IPS-20b (cell line): ENCODE measurements at regions not wholly inside any gene's neighbourhood (a gene's known extent, or its start where the extent isn't known, plus 50 kb on each side); places are given as distances from the start of the nearest gene placed in this dataset.

ENCODE experiments used
- H3K27ac ChIP-seq: one replicate; pipeline ENCODE4 v1.5.1; 2013; ENCODE audit warnings: low read length
- H3K27me3 ChIP-seq: 2 replicates; pipeline ENCODE4 v1.6.1; 2013; ENCODE audit warnings: mild to moderate bottlenecking, low read length, inconsistent platforms; ENCODE audit not compliant: insufficient read depth
- H3K36me3 ChIP-seq: 2 replicates; pipeline ENCODE4 v1.6.1; 2013; ENCODE audit warnings: low read depth, mild to moderate bottlenecking, inconsistent platforms, low read length, moderate library complexity; ENCODE audit not compliant: insufficient read depth
- H3K4me1 ChIP-seq: 2 replicates; pipeline ENCODE4 v1.6.1; 2013; ENCODE audit warnings: mild to moderate bottlenecking, control low read depth, inconsistent platforms, low read length, moderate library complexity; ENCODE audit not compliant: insufficient read depth
- H3K4me3 ChIP-seq: 2 replicates; pipeline ENCODE4 v1.5.1; 2013; ENCODE audit warnings: mild to moderate bottlenecking, low read length, inconsistent platforms
- H3K9ac ChIP-seq: 2 replicates; pipeline ENCODE4 v1.6.1; 2013; ENCODE audit warnings: low read depth, mild to moderate bottlenecking, inconsistent platforms, low read length, moderate library complexity
- H3K9me3 ChIP-seq: 2 replicates; pipeline ENCODE4 v1.6.1; 2013; ENCODE audit warnings: mild to moderate bottlenecking, low read depth, low read length, inconsistent platforms; ENCODE audit not compliant: insufficient read depth

- Histone ChIP-seq H3K4me3 (no peak overlapping the region), H3K9ac (no peak overlapping the region), H3K9me3 (no peaks in the 10 kb centered on the region), H3K36me3 (no peaks in the 10 kb centered on the region), H3K4me1 (peaks cover 6% of the 10 kb centered on the region), H3K27me3 (0 out of 2 replicates have a peak, but pooled peaks cover 6% of the 10 kb centered on the region), H3K27ac (no peak overlapping the region)
These were observed 134.9 kb downstream of the JCAD start for GRCh38 chr10:29924436-29924835.

GRCh38 chr10:29923416-29923965 is 135.9 kb downstream of the JCAD start:
- H3K36me3 ChIP-seq, result no peaks in the 10 kb centered on the region
- no peaks in the 10 kb centered on the region for H3K9me3 ChIP-seq
- no peak overlapping the region for H3K4me3 ChIP-seq
- H3K9ac ChIP-seq, result no peak overlapping the region
- peaks cover 6% of the 10 kb centered on the region for H3K4me1 ChIP-seq
- no peak overlapping the region for H3K27ac ChIP-seq
- 0 out of 2 replicates have a peak, but pooled peaks cover 6% of the 10 kb centered on the region for H3K27me3 ChIP-seq

- no peak overlapping the region for H3K9ac ChIP-seq
- H3K4me3 ChIP-seq, result no peak overlapping the region
- H3K27ac ChIP-seq, result no peak overlapping the region
- no peaks in the 10 kb centered on the region for H3K9me3 ChIP-seq
- no peaks in the 10 kb centered on the region for H3K36me3 ChIP-seq
- H3K27me3 ChIP-seq, result 0 out of 2 replicates have a peak, but pooled peaks cover 6% of the 10 kb centered on the region
- H3K4me1 ChIP-seq, result peaks cover 6% of the 10 kb centered on the region
These were observed 136.5 kb downstream of the JCAD start for GRCh38 chr10:29922892-29923291.

- Histone ChIP-seq H3K4me1 (peaks cover 6% of the 10 kb centered on the region), H3K27me3 (0 out of 2 replicates have a peak, but pooled peaks cover 6% of the 10 kb centered on the region), H3K9me3 (no peaks in the 10 kb centered on the region), H3K27ac (no peak overlapping the region), H3K36me3 (no peaks in the 10 kb centered on the region), H3K4me3 (no peak overlapping the region), H3K9ac (no peak overlapping the region)
These were observed 137.2 kb downstream of the JCAD start for GRCh38 chr10:29922226-29922625.

GRCh38 chr10:29921071-29921446 is 138.3 kb downstream of the JCAD start:
- Histone ChIP-seq H3K27me3 (0 out of 2 replicates have a peak, but pooled peaks cover 6% of the 10 kb centered on the region), H3K9me3 (no peaks in the 10 kb centered on the region), H3K4me1 (no peaks in the 10 kb centered on the region; the same call in none of the 2 replicates), H3K4me3 (no peak overlapping the region), H3K27ac (no peak overlapping the region), H3K9ac (no peak overlapping the region), H3K36me3 (no peaks in the 10 kb centered on the region)

- Histone ChIP-seq H3K4me1 (no peaks in the 10 kb centered on the region; the same call in 1 of the 2 replicates), H3K4me3 (no peak overlapping the region), H3K27me3 (0 out of 2 replicates have a peak, but pooled peaks cover 6% of the 10 kb centered on the region), H3K27ac (no peak overlapping the region), H3K9me3 (no peaks in the 10 kb centered on the region), H3K9ac (no peak overlapping the region), H3K36me3 (no peaks in the 10 kb centered on the region)
These were observed 138.8 kb downstream of the JCAD start for GRCh38 chr10:29920408-29921070.

- Histone ChIP-seq H3K9ac (no peak overlapping the region), H3K4me3 (no peak overlapping the region), H3K27me3 (0 out of 2 replicates have a peak, but pooled peaks cover 6% of the 10 kb centered on the region), H3K27ac (no peak overlapping the region), H3K36me3 (no peaks in the 10 kb centered on the region), H3K4me1 (no peaks in the 10 kb centered on the region; the same call in 1 of the 2 replicates), H3K9me3 (no peaks in the 10 kb centered on the region)
These were observed 140.6 kb downstream of the JCAD start for GRCh38 chr10:29918623-29919400.

- Histone ChIP-seq H3K27ac (no peak overlapping the region), H3K36me3 (no peaks in the 10 kb centered on the region), H3K4me1 (no peaks in the 10 kb centered on the region), H3K4me3 (no peak overlapping the region), H3K9me3 (no peaks in the 10 kb centered on the region), H3K27me3 (0 out of 2 replicates have a peak, but pooled peaks cover 6% of the 10 kb centered on the region), H3K9ac (no peak overlapping the region)
These were observed 142.1 kb downstream of the JCAD start for GRCh38 chr10:29917311-29917710.

- Histone ChIP-seq H3K9me3 (no peaks in the 10 kb centered on the region), H3K9ac (no peak overlapping the region), H3K36me3 (no peaks in the 10 kb centered on the region), H3K27ac (no peak overlapping the region), H3K4me1 (no peaks in the 10 kb centered on the region), H3K27me3 (0 out of 2 replicates have a peak, but pooled peaks cover 6% of the 10 kb centered on the region), H3K4me3 (no peak overlapping the region)
These were observed 142.7 kb downstream of the JCAD start for GRCh38 chr10:29916669-29917068.

GRCh38 chr10:29914986-29915785 is 144.2 kb downstream of the JCAD start:
- H3K36me3 ChIP-seq, result no peaks in the 10 kb centered on the region
- H3K27ac ChIP-seq, result no peak overlapping the region
- H3K9ac ChIP-seq, result no peak overlapping the region
- H3K27me3 ChIP-seq, result 0 out of 2 replicates have a peak, but pooled peaks cover 5% of the 10 kb centered on the region
- H3K4me3 ChIP-seq, result no peak overlapping the region
- H3K4me1 ChIP-seq, result no peaks in the 10 kb centered on the region
- H3K9me3 ChIP-seq, result no peaks in the 10 kb centered on the region

- H3K9me3 ChIP-seq, result no peaks in the 10 kb centered on the region
- H3K9ac ChIP-seq, result no peak overlapping the region
- no peak overlapping the region for H3K27ac ChIP-seq
- no peak overlapping the region for H3K4me3 ChIP-seq
- H3K4me1 ChIP-seq, result no peaks in the 10 kb centered on the region
- H3K27me3 ChIP-seq, result no peaks in the 10 kb centered on the region
- no peaks in the 10 kb centered on the region for H3K36me3 ChIP-seq
These were observed 150.4 kb downstream of the JCAD start for GRCh38 chr10:29908962-29909361.
